ENCODE measurements at regions not wholly inside any gene's neighbourhood (a gene's known extent, or its start where the extent isn't known, plus 50 kb on each side); places are given as distances from the start of the nearest gene placed in this dataset.

DNA sequence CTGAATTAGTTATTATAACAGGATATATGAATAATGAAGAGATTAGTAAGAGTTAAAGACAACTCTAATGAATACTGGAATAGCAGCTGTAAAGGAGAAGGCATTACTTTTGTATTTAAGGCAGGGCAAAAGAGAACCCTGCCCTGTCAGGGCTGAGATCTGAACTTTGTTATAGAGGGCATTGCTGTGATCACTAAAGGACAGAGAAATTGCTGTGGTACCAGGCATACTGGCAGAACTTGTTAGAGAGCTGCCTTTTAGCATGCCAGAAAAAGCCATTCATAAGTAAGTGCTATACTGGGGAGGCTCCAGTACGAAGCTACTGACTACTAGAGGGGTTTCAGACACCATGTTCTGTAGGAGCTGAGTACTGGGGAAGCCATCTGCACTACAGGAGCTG, 481.8 kb downstream of the SEMA3D start:
- no peak for DNase-seq (ENCODE audit: extremely low spot score, unreplicated experiment)
- no peak overlapping the region for H3K27ac Mint-ChIP-seq (ENCODE audit: unreplicated experiment)
- no peaks in the 10 kb centered on the region for H3K9me3 Mint-ChIP-seq (ENCODE audit: unreplicated experiment)
- H3K4me1 Mint-ChIP-seq (ENCODE audit: unreplicated experiment): peaks cover 22% of the 10 kb centered on the region
- no peak overlapping the region for H3K4me3 Mint-ChIP-seq (ENCODE audit: unreplicated experiment)
- H3K27me3 Mint-ChIP-seq (ENCODE audit: unreplicated experiment): no peaks in the 10 kb centered on the region
- TF ChIP-seq, protein P1, sequence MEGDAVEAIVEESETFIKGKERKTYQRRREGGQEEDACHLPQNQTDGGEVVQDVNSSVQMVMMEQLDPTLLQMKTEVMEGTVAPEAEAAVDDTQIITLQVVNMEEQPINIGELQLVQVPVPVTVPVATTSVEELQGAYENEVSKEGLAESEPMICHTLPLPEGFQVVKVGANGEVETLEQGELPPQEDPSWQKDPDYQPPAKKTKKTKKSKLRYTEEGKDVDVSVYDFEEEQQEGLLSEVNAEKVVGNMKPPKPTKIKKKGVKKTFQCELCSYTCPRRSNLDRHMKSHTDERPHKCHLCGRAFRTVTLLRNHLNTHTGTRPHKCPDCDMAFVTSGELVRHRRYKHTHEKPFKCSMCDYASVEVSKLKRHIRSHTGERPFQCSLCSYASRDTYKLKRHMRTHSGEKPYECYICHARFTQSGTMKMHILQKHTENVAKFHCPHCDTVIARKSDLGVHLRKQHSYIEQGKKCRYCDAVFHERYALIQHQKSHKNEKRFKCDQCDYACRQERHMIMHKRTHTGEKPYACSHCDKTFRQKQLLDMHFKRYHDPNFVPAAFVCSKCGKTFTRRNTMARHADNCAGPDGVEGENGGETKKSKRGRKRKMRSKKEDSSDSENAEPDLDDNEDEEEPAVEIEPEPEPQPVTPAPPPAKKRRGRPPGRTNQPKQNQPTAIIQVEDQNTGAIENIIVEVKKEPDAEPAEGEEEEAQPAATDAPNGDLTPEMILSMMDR (IDR thresholded peaks at IDR 0.05): no peak
- H3K36me3 Mint-ChIP-seq (ENCODE audit: unreplicated experiment): no peaks in the 10 kb centered on the region

DNA sequence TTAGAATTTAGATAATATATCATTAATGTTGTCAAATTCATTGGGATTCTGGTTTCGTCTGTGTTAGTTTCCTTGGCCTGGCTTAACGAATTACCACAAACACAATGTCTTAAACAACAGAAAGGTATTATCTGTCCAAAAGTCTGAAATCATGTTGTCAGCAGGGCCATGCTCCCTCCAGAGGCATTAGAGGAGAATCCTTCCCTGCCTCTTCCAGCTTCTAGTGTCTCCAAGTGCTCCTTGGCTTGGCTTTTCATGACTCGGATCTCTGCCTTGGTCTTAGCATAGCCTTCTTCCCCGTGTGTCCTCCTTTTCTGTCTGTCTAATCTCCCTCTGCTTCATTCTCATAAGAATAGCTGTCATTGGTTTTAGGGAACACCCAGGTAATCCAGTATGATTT, 482.5 kb downstream of the SEMA3D start:
- H3K4me1 Mint-ChIP-seq (ENCODE audit: unreplicated experiment): peaks cover 25% of the 10 kb centered on the region
- no peak overlapping the region for H3K27ac Mint-ChIP-seq (ENCODE audit: unreplicated experiment)
- TF ChIP-seq, protein P1 (IDR thresholded peaks at IDR 0.05): no peak
- H3K36me3 Mint-ChIP-seq (ENCODE audit: unreplicated experiment): no peaks in the 10 kb centered on the region
- no peak overlapping the region for H3K4me3 Mint-ChIP-seq (ENCODE audit: unreplicated experiment)
- no peaks in the 10 kb centered on the region for H3K9me3 Mint-ChIP-seq (ENCODE audit: unreplicated experiment)
- DNase-seq (ENCODE audit: extremely low spot score, unreplicated experiment): no peak
- no peaks in the 10 kb centered on the region for H3K27me3 Mint-ChIP-seq (ENCODE audit: unreplicated experiment)

GRCh38 chr7:84701524-84702306, 485.1 kb downstream of the SEMA3D start:
- DNase-seq (ENCODE audit: extremely low spot score, unreplicated experiment): no peak
- Mint-ChIP-seq H3K4me3 (ENCODE audit: unreplicated experiment) (peak overlapping the region; percentile 40), H3K9me3 (ENCODE audit: unreplicated experiment) (no peaks in the 10 kb centered on the region), H3K27ac (ENCODE audit: unreplicated experiment) (peak overlapping the region; percentile 99), H3K36me3 (ENCODE audit: unreplicated experiment) (no peaks in the 10 kb centered on the region), H3K27me3 (ENCODE audit: unreplicated experiment) (no peaks in the 10 kb centered on the region), H3K4me1 (ENCODE audit: unreplicated experiment) (peaks cover 28% of the 10 kb centered on the region)
- TF ChIP-seq, protein P1 (IDR thresholded peaks at IDR 0.05): no peak

DNA sequence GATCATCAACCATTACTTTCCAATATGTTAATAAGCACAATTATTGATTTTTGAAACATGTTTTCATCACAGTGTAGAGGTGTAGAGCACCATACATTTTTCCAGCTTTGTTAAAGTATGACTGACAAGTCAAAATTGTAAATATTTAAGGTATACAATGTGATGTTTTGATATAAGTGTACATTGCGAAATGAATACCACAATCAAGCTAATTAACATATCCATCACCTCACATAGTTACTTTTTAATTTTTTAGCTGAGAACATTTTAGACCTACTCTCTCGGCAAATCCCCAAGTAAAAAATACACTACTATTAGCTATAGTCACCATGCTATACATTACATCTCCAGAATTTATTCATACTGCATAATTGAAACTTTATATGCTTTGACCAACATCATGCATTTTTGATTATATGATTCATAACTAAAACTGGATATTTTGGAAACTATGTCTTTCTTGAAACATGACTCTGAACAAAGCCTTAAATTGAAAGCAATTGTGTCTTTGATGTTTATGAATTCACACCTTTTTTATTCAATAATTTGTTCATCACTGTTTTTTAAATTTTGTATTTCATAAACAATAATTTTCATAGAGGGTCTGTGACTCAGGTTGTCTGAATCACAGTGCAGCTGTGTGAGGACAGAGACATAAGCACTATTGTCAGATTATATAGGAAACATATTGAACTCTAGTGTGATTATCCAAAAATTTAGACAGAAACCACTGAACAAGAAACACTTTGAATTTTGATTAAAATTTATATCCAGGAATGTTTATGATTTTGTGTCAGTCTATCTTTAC, 486.1 kb downstream of the SEMA3D start:
- H3K27me3 Mint-ChIP-seq (ENCODE audit: unreplicated experiment): no peaks in the 10 kb centered on the region
- TF ChIP-seq, protein P1 (IDR thresholded peaks at IDR 0.05): no peak
- peaks cover 28% of the 10 kb centered on the region for H3K4me1 Mint-ChIP-seq (ENCODE audit: unreplicated experiment)
- DNase-seq (ENCODE audit: extremely low spot score, unreplicated experiment): no peak
- H3K9me3 Mint-ChIP-seq (ENCODE audit: unreplicated experiment): peaks cover under 1% of the 10 kb centered on the region
- peak overlapping the region; percentile 99 for H3K27ac Mint-ChIP-seq (ENCODE audit: unreplicated experiment)
- H3K4me3 Mint-ChIP-seq (ENCODE audit: unreplicated experiment): no peak overlapping the region
- no peaks in the 10 kb centered on the region for H3K36me3 Mint-ChIP-seq (ENCODE audit: unreplicated experiment)

GRCh38 chr7:84697506-84697905, 489.4 kb downstream of the SEMA3D start:
- H3K9me3 Mint-ChIP-seq (ENCODE audit: unreplicated experiment): peaks cover 11% of the 10 kb centered on the region
- H3K36me3 Mint-ChIP-seq (ENCODE audit: unreplicated experiment): no peaks in the 10 kb centered on the region
- H3K4me3 Mint-ChIP-seq (ENCODE audit: unreplicated experiment): no peak overlapping the region
- H3K27me3 Mint-ChIP-seq (ENCODE audit: unreplicated experiment): no peaks in the 10 kb centered on the region
- DNase-seq (ENCODE audit: extremely low spot score, unreplicated experiment): no peak
- peak overlapping the region; percentile 23 for H3K27ac Mint-ChIP-seq (ENCODE audit: unreplicated experiment)
- TF ChIP-seq, protein P1 (IDR thresholded peaks at IDR 0.05): no peak
- H3K4me1 Mint-ChIP-seq (ENCODE audit: unreplicated experiment): peaks cover 28% of the 10 kb centered on the region

Data from osteocyte (in vitro differentiated cells).